Activated CD4-positive, alpha-beta T cell treated with anti-CD3 and anti-CD28 coated beads for 36 hours (primary cell): ENCODE measurements at regions not wholly inside any gene's neighbourhood (a gene's known extent, or its start where the extent isn't known, plus 50 kb on each side); places are given as distances from the start of the nearest gene placed in this dataset.

Experiments
- ATAC-seq: fragments of 200-7000 bp; cut with Tn5 transposase; one replicate; pipeline ENCODE4 v1.10.0; 2021; ENCODE audit warnings: mild to moderate bottlenecking, moderate library complexity
- CTCF ChIA-PET: fragments of 350-600 bp; sonication (Branson Sonifier 250); formaldehyde crosslinking; loops from one replicate; lab custom pipeline; 2021; ENCODE audit warnings: antibody characterized with exemption; lab: Charles Lee
- POLR2A ChIA-PET: fragments of 350-600 bp; sonication (Branson Sonifier 250); formaldehyde crosslinking; loops from one replicate; lab custom pipeline; 2021; ENCODE audit warnings: antibody characterized with exemption, inconsistent platforms; lab: Charles Lee
- DNase-seq: peaks from one replicate; pipeline ENCODE4 v3.0.0-alpha.2; 2020
- H3K27ac Mint-ChIP-seq: one replicate; pipeline ENCODE4 v1.8.0; 2021; ENCODE audit warnings: mixed read lengths
- H3K27me3 Mint-ChIP-seq: one replicate; pipeline ENCODE4 v1.8.0; 2021; ENCODE audit warnings: mixed read lengths
- H3K36me3 Mint-ChIP-seq: one replicate; pipeline ENCODE4 v1.8.0; 2021; ENCODE audit warnings: low read depth, mixed read lengths
- H3K4me1 Mint-ChIP-seq: one replicate; pipeline ENCODE4 v1.8.0; 2021; ENCODE audit warnings: mixed read lengths
- H3K4me3 Mint-ChIP-seq: one replicate; pipeline ENCODE4 v1.8.0; 2021; ENCODE audit warnings: mild to moderate bottlenecking, moderate library complexity, mixed read lengths
- H3K9me3 Mint-ChIP-seq: one replicate; pipeline ENCODE4 v1.8.0; 2021; ENCODE audit warnings: low read depth, mixed read lengths
- intact Hi-C, 2 experiments: fragments of 100-400 bp; cut with DNase I in 1 of 2; cut with micrococcal nuclease in 1 of 2; formaldehyde crosslinking; loops; one replicate each; pipeline versions ENCODE4 v1.14.2 to v1.15.1; 2022 to 2024; cut with DNase I, micrococcal nuclease

DNA sequence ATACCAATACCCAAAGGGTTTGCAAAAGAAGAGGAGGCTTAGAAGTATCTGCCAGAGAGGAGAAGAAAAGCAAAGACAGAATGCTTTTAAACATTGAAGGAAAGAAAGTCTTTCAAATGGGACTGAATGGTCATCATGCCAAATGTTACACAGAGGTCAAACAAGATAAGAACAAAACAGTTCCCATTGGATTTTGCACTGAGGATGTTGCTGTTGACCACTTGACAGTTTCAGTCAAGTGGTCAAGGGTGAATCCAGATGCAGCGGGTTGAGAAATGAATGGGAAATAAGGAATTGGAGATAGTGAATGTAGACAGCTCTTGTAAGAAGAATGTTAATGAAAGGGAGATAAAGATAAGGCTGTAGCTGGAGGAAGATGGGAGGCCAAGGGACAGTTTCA is 64.8 kb upstream of the FGG start:
- H3K27me3 Mint-ChIP-seq: peaks cover 15% of the 10 kb centered on the region
- CTCF ChIA-PET: no interaction called here
- no peak overlapping the region for H3K4me3 Mint-ChIP-seq
- POLR2A ChIA-PET: no interaction called here
- no peaks in the 10 kb centered on the region for H3K36me3 Mint-ChIP-seq
- no peaks in the 10 kb centered on the region for H3K4me1 Mint-ChIP-seq
- intact Hi-C loops: no loop called here
- no peak overlapping the region for H3K27ac Mint-ChIP-seq
- DNase-seq (no peak), ATAC-seq (no peak)
- no peaks in the 10 kb centered on the region for H3K9me3 Mint-ChIP-seq

DNA sequence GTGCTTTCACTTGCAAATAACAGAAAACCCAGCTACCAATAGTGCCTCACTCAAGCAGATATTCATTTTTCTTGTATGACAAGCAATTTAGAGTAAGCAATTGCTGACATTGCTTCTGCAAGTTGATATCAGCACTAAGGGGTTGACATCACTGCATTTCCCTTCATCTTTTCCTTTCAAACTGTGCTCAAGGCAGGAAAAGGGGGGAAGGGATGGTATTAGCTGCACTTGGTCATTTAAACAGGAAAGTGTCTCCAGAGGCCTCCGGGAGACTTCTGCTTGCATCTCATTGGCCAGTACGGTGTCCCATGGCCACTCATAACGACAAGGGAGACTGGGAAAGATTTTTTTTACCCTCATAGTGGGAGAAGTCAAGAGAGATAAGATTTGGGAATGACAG is 65.5 kb upstream of the FGG start:
- intact Hi-C loops: no loop called here
- Mint-ChIP-seq H3K36me3 (no peaks in the 10 kb centered on the region), H3K9me3 (no peaks in the 10 kb centered on the region), H3K27me3 (peaks cover 17% of the 10 kb centered on the region), H3K4me1 (no peaks in the 10 kb centered on the region), H3K4me3 (no peak overlapping the region), H3K27ac (no peak overlapping the region)
- ChIA-PET CTCF (no interaction called here), POLR2A (no interaction called here)
- ATAC-seq (no peak), DNase-seq (no peak)

DNA sequence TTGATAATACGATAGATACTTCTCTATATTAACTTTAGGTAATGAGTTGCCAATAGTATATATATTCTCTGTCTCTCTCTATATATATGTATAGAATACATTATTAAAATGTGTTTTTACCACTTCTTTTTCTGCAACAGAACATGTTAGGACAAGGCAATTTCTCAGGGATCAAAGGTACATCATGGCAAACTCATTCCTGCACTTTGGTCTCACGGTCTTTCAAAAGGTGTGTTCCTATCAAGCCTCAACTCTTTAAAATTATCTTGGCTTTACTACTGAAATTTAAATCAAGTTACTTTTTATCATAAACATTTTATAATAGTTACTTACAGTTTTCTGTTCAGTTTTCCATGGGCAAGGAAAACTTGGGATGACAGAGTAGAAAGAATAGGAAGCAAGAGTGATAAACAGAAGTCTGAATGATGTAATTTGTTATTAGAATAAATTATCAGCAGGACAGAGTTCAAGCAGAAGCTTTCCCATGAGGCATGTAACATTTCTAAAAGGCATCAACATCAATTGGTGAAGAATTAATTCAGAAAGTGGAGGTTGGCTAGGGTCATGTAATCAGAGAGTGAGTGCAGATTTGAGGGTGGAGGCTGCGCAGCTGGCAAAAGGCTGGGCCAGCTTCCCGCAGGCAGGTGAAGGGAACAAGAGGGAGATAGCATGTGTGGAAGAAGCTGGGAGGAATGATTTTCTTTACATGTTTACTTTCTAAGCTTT is 59.7 kb upstream of the LRAT start:
- H3K4me1 Mint-ChIP-seq: no peaks in the 10 kb centered on the region
- no peak overlapping the region for H3K27ac Mint-ChIP-seq
- ChIA-PET CTCF (interaction anchor here (0.7 kb wide), 1 partner anchor 103 kb away, joined by 3 read pairs; no protein-coding TSS in a partner anchor), POLR2A (no interaction called here)
- intact Hi-C loops: no loop called here
- DNase-seq (no peak), ATAC-seq (no peak)
- H3K27me3 Mint-ChIP-seq: peaks cover 17% of the 10 kb centered on the region
- H3K9me3 Mint-ChIP-seq: no peaks in the 10 kb centered on the region
- H3K4me3 Mint-ChIP-seq: no peak overlapping the region
- H3K36me3 Mint-ChIP-seq: no peaks in the 10 kb centered on the region

DNA sequence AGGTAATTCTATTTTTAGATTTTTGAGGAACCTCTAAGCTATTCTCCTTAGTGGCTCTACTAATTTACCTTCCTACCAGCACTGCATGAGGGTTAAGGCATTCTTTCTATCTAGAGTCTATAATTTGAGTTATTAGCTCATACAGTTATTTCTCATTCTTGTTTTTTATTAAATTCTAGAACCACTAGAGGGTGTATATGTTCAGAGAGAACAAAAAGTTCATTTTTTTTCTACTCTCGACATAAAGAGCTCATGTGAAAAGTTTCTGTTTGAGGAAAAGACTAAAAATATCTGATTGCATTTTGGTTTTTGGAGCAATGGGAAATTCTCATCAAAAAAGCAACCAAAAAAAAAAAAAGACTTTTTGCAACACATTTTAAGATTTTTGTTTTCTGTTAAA is 57.0 kb upstream of the LRAT start:
- no peaks in the 10 kb centered on the region for H3K4me1 Mint-ChIP-seq
- ChIA-PET CTCF (interaction anchor here (0.6 to 0.8 kb wide), 3 partner anchors 32 to 1462 kb away, joined by 3 to 4 read pairs (median 3); no protein-coding TSS in a partner anchor), POLR2A (no interaction called here)
- DNase-seq (no peak), ATAC-seq (no peak)
- no peaks in the 10 kb centered on the region for H3K36me3 Mint-ChIP-seq
- no peaks in the 10 kb centered on the region for H3K9me3 Mint-ChIP-seq
- no peak overlapping the region for H3K27ac Mint-ChIP-seq
- peaks cover 23% of the 10 kb centered on the region for H3K27me3 Mint-ChIP-seq
- no peak overlapping the region for H3K4me3 Mint-ChIP-seq
- intact Hi-C loops: no loop called here

DNA sequence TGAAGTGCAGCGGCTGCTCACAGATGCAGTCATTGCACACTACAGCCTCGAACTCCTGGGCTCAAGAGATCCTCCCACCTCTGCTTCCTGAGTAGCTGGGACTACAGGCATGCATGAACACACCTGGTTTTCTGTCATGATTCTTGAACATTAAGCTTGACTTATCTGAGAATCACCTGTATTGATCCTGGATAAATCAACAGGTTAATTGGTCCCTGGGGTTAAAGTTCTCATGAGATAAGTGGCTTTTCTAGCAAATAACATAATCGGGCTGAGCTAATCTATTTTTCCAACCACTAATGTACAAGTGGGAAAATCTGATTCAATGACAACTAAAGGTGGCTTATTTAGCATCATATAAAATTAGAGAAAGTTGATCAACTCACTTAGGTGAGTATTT is 56.0 kb upstream of the LRAT start:
- ChIA-PET CTCF (interaction anchor here (0.8 to 1.0 kb wide), 2 partner anchors 9 to 31 kb away, joined by 3 read pairs; no protein-coding TSS in a partner anchor), POLR2A (no interaction called here)
- ATAC-seq (no peak), DNase-seq (no peak)
- no peaks in the 10 kb centered on the region for H3K36me3 Mint-ChIP-seq
- H3K4me3 Mint-ChIP-seq: no peak overlapping the region
- H3K9me3 Mint-ChIP-seq: no peaks in the 10 kb centered on the region
- peaks cover 20% of the 10 kb centered on the region for H3K27me3 Mint-ChIP-seq
- no peaks in the 10 kb centered on the region for H3K4me1 Mint-ChIP-seq
- no peak overlapping the region for H3K27ac Mint-ChIP-seq
- intact Hi-C loops: no loop called here

DNA sequence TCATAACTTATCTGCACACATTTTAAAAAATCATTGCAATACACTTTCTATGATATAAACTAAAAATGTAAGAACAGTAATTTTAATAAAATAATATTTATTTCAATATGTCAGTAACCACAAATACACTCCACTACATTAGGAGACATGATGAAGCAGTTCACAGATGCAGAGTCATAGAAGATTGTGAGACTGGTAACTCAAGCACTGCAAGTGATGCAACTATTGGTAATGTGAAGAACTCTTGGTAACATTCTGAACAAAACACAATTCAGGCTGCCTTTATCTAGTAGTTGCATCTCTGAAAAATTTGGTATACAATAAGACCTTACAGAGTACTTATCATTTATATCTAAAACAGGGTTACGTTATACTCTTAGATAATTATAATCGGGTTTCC is 52.6 kb upstream of the LRAT start:
- no peaks in the 10 kb centered on the region for H3K36me3 Mint-ChIP-seq
- POLR2A ChIA-PET: no interaction called here
- H3K27ac Mint-ChIP-seq: no peak overlapping the region
- CTCF ChIA-PET: no interaction called here
- H3K4me1 Mint-ChIP-seq: no peaks in the 10 kb centered on the region
- intact Hi-C loops: no loop called here
- peaks cover 22% of the 10 kb centered on the region for H3K27me3 Mint-ChIP-seq
- H3K9me3 Mint-ChIP-seq: no peaks in the 10 kb centered on the region
- no peak overlapping the region for H3K4me3 Mint-ChIP-seq
- DNase-seq (no peak), ATAC-seq (no peak)

DNA sequence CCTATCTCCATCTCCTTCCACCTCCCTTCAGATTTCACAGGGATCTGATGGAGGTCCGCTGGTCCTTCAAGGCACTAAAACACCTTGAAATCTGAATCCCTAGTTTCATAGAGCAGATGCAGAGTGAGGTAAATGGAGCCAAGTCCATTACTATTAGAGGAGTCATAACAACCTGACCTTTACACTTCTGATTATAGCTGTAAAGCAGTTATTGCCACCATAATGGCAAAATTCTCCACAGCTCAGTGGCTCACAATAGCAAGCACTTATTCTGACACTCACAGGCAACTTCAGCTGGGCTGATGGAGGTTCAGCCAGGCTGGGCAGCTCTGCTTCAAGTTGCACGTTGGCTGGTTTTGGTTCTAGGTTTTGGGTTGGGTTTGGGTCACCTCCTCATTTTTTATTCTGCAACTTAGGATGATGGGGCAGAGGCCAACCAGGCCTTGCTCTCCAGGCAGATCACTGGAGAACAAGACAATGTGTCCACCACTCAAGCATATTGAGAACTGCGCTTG is 51.4 kb upstream of the LRAT start:
- Mint-ChIP-seq H3K36me3 (no peaks in the 10 kb centered on the region), H3K27ac (no peak overlapping the region), H3K4me1 (no peaks in the 10 kb centered on the region), H3K4me3 (no peak overlapping the region), H3K9me3 (no peaks in the 10 kb centered on the region), H3K27me3 (peaks cover 30% of the 10 kb centered on the region)
- DNase-seq: no peak
- ATAC-seq: no peak
- intact Hi-C loops: no loop called here
- ChIA-PET CTCF (no interaction called here), POLR2A (no interaction called here)
